Tibial artery (tissue), 4 donors: ENCODE measurements at regions not wholly inside any gene's neighbourhood (a gene's known extent, or its start where the extent isn't known, plus 50 kb on each side); places are given as distances from the start of the nearest gene placed in this dataset.
"Not testable (repeated sequence)": the region's sequence is repeated elsewhere in the genome, so short reads cannot be mapped to it uniquely, and the experiment has no call there.

Experiments
- DNase-seq, 2 donors: peaks; one replicate each; pipeline ENCODE4 v3.0.0-alpha.2; 2019
- H3K27ac ChIP-seq, 2 donors: fragments of 200-600 bp; sonication (generic) in 1 of 2; 1 replicate in 1 of 2; 2 replicates in 1 of 2; pipeline ENCODE4 v1.5.1; 2018 to 2019; ENCODE audit warnings: mild to moderate bottlenecking in 1 of 2
- H3K27me3 ChIP-seq, 2 donors: fragments of 200-600 bp; sonication (generic) in 1 of 2; one replicate each; pipeline versions ENCODE4 v1.5.1 to v1.6.0; 2016 to 2019
- H3K36me3 ChIP-seq, 3 donors: fragments of 200-600 bp; sonication (generic) in 2 of 3; one replicate each; pipeline ENCODE4 v1.5.1; 2016 to 2019; ENCODE audit warnings: mild to moderate bottlenecking in 2 of 3
- H3K4me1 ChIP-seq, 4 donors: fragments of 200-600 bp; sonication (generic) in 2 of 4; 1 replicate in 3 of 4; 2 replicates in 1 of 4; pipeline ENCODE4 v1.5.1; 2016 to 2019
- H3K4me3 ChIP-seq, 2 donors: fragments of 200-600 bp; sonication (generic) in 1 of 2; 1 replicate in 1 of 2; 2 replicates in 1 of 2; pipeline ENCODE4 v1.5.1; 2018 to 2019; ENCODE audit warnings: mild to moderate bottlenecking in 2 of 2
- H3K9me3 ChIP-seq, 3 donors: fragments of 200-600 bp; sonication (generic) in 1 of 3; one replicate each; pipeline ENCODE4 v1.5.1; 2016 to 2019
- CTCF ChIP-seq, 2 experiments: fragments of 200-600 bp in 1 of 2; fragments of 450-650 bp in 1 of 2; IDR thresholded peaks; one replicate each; pipeline ENCODE4 v1.5.1; 2017 to 2019; ENCODE audit warnings: antibody characterized with exemption in 2 of 2, mild to moderate bottlenecking in 1 of 2, moderate library complexity in 1 of 2
- intact Hi-C: fragments of 100-400 bp; cut with DNase I; formaldehyde crosslinking; loops from one replicate; pipeline ENCODE4 v1.15.0; 2023; ENCODE audit warnings: low total_unique reads

- no peak for TF ChIP-seq CTCF (IDR thresholded peaks at IDR 0.05)
- no peak overlapping the region for H3K27ac ChIP-seq
- H3K4me1 ChIP-seq = no peaks in the 10 kb centered on the region
- no peaks in the 10 kb centered on the region for H3K36me3 ChIP-seq
- DNase-seq = no peak
- no peak overlapping the region for H3K4me3 ChIP-seq
- no peaks in the 10 kb centered on the region for H3K27me3 ChIP-seq
- intact Hi-C loops = no loop called here
- no peaks in the 10 kb centered on the region for H3K9me3 ChIP-seq
Measured at GRCh38 chr3:137329594-137329993, 371.8 kb downstream of the IL20RB start.

GRCh38 chr3:137330246-137330645 lies 372.5 kb downstream of the IL20RB start:
- no peaks in the 10 kb centered on the region for H3K4me1 ChIP-seq
- no peak for DNase-seq
- no peaks in the 10 kb centered on the region for H3K36me3 ChIP-seq
- no peak for TF ChIP-seq CTCF (IDR thresholded peaks at IDR 0.05)
- no peak overlapping the region for H3K27ac ChIP-seq
- intact Hi-C loops = no loop called here
- no peak overlapping the region for H3K4me3 ChIP-seq
- no peaks in the 10 kb centered on the region for H3K27me3 ChIP-seq
- no peaks in the 10 kb centered on the region for H3K9me3 ChIP-seq

- Histone ChIP-seq H3K4me3 (no peak overlapping the region), H3K9me3 (no peaks in the 10 kb centered on the region), H3K27ac (no peak overlapping the region), H3K36me3 (no peaks in the 10 kb centered on the region), H3K4me1 (no peaks in the 10 kb centered on the region), H3K27me3 (no peaks in the 10 kb centered on the region)
- intact Hi-C loops = no loop called here
- TF ChIP-seq CTCF (IDR thresholded peaks at IDR 0.05) = no peak
- no peak for DNase-seq
Measured at GRCh38 chr3:137332297-137332696, 374.5 kb downstream of the IL20RB start.

- no peaks in the 10 kb centered on the region for H3K36me3 ChIP-seq
- no peaks in the 10 kb centered on the region for H3K4me1 ChIP-seq
- H3K27me3 ChIP-seq = no peaks in the 10 kb centered on the region
- intact Hi-C loops = no loop called here
- no peak overlapping the region for H3K4me3 ChIP-seq
- H3K9me3 ChIP-seq = peaks cover 0 to 7% (median 0%) of the 10 kb centered on the region in 3 donors
- H3K27ac ChIP-seq = no peak overlapping the region
- no peak for TF ChIP-seq CTCF (IDR thresholded peaks at IDR 0.05)
- no peak for DNase-seq
Measured at GRCh38 chr3:137335478-137335877, 377.7 kb downstream of the IL20RB start.

GRCh38 chr3:137338400-137338799 lies 380.6 kb downstream of the IL20RB start:
- H3K4me1 ChIP-seq, DNase-seq, H3K27me3 ChIP-seq, H3K9me3 ChIP-seq, intact Hi-C loops, H3K27ac ChIP-seq, H3K4me3 ChIP-seq, H3K36me3 ChIP-seq: not testable (repeated sequence)

GRCh38 chr3:137343283-137343682 lies 385.5 kb downstream of the IL20RB start:
- Histone ChIP-seq H3K27me3 (no peaks in the 10 kb centered on the region), H3K27ac (no peak overlapping the region), H3K4me3 (no peak overlapping the region), H3K9me3 (peaks cover 0 to 5% (median 0%) of the 10 kb centered on the region in 3 donors), H3K36me3 (no peaks in the 10 kb centered on the region), H3K4me1 (no peaks in the 10 kb centered on the region)
- intact Hi-C loops = no loop called here
- TF ChIP-seq CTCF (IDR thresholded peaks at IDR 0.05) = no peak
- no peak for DNase-seq
